ENCODE measurements at regions not wholly inside any gene's neighbourhood (a gene's known extent, or its start where the extent isn't known, plus 50 kb on each side); places are given as distances from the start of the nearest gene placed in this dataset.

- H4K20me1 ChIP-seq (ENCODE audit: insufficient read depth, low read length, poor library complexity, severe bottlenecking) = no peaks in the 10 kb centered on the region
- H3F3A ChIP-seq (ENCODE audit: low read depth) = no peaks in the 10 kb centered on the region
- H3K79me2 ChIP-seq (ENCODE audit: insufficient read depth, low read length) = no peaks in the 10 kb centered on the region
- H3K4me2 ChIP-seq (ENCODE audit: low read depth, low read length, poor library complexity, severe bottlenecking) = peak overlapping the region; percentile 23
- peak overlapping the region; percentile 58; the same call in 1 of the 2 replicates for H2AFZ ChIP-seq (ENCODE audit: low read length)
- no peak overlapping the region for H3K4me3 ChIP-seq (ENCODE audit: low read length, poor library complexity, severe bottlenecking)
- no peaks in the 10 kb centered on the region for H3K27me3 ChIP-seq (ENCODE audit: insufficient read depth, low read length, poor library complexity, severe bottlenecking)
- H3K9ac ChIP-seq (ENCODE audit: low read depth, low read length, poor library complexity, severe bottlenecking) = peak overlapping the region; percentile 14
- H3K4me1 ChIP-seq (ENCODE audit: insufficient read depth, low read length, poor library complexity, severe bottlenecking) = peaks cover 13% of the 10 kb centered on the region
- H3K9me3 ChIP-seq (ENCODE audit: insufficient read depth, low read depth, low read length) = no peaks in the 10 kb centered on the region
- no peaks in the 10 kb centered on the region for H3K36me3 ChIP-seq (ENCODE audit: insufficient read depth, low read length)
- H3K9me2 ChIP-seq (replicated peaks; ENCODE audit: low read depth, low read length) = no peaks in the 10 kb centered on the region
- no peak for TF ChIP-seq CTCF (conservative IDR thresholded peaks at IDR 0.05; ENCODE audit: low read length)
- no peak for TF ChIP-seq EZH2phosphoT487 (IDR thresholded peaks at IDR 0.05; ENCODE audit: borderline replicate concordance)
These were observed 197.5 kb downstream of the CCNG2 start for GRCh38 chr4:77354550-77354949.

DNA sequence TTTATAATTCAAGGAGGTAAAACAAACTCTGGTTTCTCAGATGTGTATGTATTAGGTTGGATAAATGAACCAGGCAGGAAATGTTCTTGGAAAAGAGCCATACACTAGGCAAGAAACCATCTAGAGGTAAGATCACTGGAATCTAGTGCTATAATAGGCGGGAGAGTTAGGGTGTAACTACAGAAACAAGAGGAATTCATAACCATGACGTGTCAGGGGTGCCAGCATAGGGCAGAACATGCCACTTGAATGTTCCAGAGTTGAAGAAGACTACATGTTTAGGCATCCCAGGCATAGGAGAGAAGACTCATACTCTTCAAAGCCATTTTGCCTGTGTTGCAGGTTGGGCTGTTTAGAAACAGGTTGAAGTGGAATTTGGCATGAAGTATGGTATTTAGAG, 198.7 kb downstream of the CCNG2 start:
- no peaks in the 10 kb centered on the region for H4K20me1 ChIP-seq (ENCODE audit: insufficient read depth, low read length, poor library complexity, severe bottlenecking)
- H2AFZ ChIP-seq (ENCODE audit: low read length) = no peak overlapping the region
- H3K79me2 ChIP-seq (ENCODE audit: insufficient read depth, low read length) = no peaks in the 10 kb centered on the region
- H3F3A ChIP-seq (ENCODE audit: low read depth) = no peaks in the 10 kb centered on the region
- H3K9ac ChIP-seq (ENCODE audit: low read depth, low read length, poor library complexity, severe bottlenecking) = no peak overlapping the region
- no peak overlapping the region for H3K4me2 ChIP-seq (ENCODE audit: low read depth, low read length, poor library complexity, severe bottlenecking)
- H3K36me3 ChIP-seq (ENCODE audit: insufficient read depth, low read length) = no peaks in the 10 kb centered on the region
- no peaks in the 10 kb centered on the region for H3K27me3 ChIP-seq (ENCODE audit: insufficient read depth, low read length, poor library complexity, severe bottlenecking)
- no peaks in the 10 kb centered on the region for H3K9me3 ChIP-seq (ENCODE audit: insufficient read depth, low read depth, low read length)
- no peak overlapping the region for H3K4me3 ChIP-seq (ENCODE audit: low read length, poor library complexity, severe bottlenecking)
- TF ChIP-seq CTCF (conservative IDR thresholded peaks at IDR 0.05; ENCODE audit: low read length) (no peak), EZH2phosphoT487 (IDR thresholded peaks at IDR 0.05; ENCODE audit: borderline replicate concordance) (no peak)
- H3K9me2 ChIP-seq (replicated peaks; ENCODE audit: low read depth, low read length) = no peaks in the 10 kb centered on the region
- H3K4me1 ChIP-seq (ENCODE audit: insufficient read depth, low read length, poor library complexity, severe bottlenecking) = peaks cover 13% of the 10 kb centered on the region

DNA sequence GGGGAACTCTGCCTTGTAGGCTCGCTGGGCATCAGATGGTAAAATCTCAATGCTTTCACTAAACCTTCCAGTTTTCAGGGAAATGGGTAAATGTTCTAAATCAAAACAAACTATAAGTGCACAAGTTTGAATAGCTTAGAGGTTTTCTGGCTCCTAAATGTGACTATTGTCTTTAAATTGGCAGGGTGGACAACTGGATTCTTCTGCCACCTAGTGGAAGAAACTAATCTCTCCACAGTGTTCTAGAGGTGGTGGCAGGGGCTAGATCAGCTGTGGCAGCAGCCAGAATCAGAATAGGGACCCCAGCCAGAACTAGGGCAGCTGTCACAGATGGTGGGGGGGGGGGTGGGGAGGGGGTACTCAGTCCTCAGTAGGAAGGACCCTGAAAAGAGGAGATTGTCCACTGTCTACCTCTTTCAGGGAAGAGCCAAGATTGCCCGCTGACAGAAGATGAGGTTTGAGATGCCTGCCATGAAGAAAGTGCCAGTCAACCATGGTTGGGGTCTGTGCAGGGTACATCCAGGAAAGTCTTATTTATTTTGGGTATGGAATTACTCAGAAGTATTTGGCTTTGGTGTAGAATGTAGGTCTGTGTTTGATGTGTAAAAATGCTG, 201.4 kb downstream of the CCNG2 start:
- Histone ChIP-seq H3K4me2 (ENCODE audit: low read depth, low read length, poor library complexity, severe bottlenecking) (no peak overlapping the region), H3K79me2 (ENCODE audit: insufficient read depth, low read length) (no peaks in the 10 kb centered on the region), H3K4me1 (ENCODE audit: insufficient read depth, low read length, poor library complexity, severe bottlenecking) (peaks cover 13% of the 10 kb centered on the region), H3K27me3 (ENCODE audit: insufficient read depth, low read length, poor library complexity, severe bottlenecking) (no peaks in the 10 kb centered on the region), H3F3A (ENCODE audit: low read depth) (no peaks in the 10 kb centered on the region), H3K9ac (ENCODE audit: low read depth, low read length, poor library complexity, severe bottlenecking) (no peak overlapping the region), H4K20me1 (ENCODE audit: insufficient read depth, low read length, poor library complexity, severe bottlenecking) (no peaks in the 10 kb centered on the region), H3K9me3 (ENCODE audit: insufficient read depth, low read depth, low read length) (no peaks in the 10 kb centered on the region), H2AFZ (ENCODE audit: low read length) (no peak overlapping the region), H3K9me2 (replicated peaks; ENCODE audit: low read depth, low read length) (no peaks in the 10 kb centered on the region), H3K36me3 (ENCODE audit: insufficient read depth, low read length) (no peaks in the 10 kb centered on the region), H3K4me3 (ENCODE audit: low read length, poor library complexity, severe bottlenecking) (no peak overlapping the region)
- TF ChIP-seq EZH2phosphoT487 (IDR thresholded peaks at IDR 0.05; ENCODE audit: borderline replicate concordance) (no peak), CTCF (conservative IDR thresholded peaks at IDR 0.05; ENCODE audit: low read length) (peak; percentile 79)

Measured in Loucy (cell line).